HG03378 (cell line): ENCODE measurements at regions not wholly inside any gene's neighbourhood (a gene's known extent, or its start where the extent isn't known, plus 50 kb on each side); places are given as distances from the start of the nearest gene placed in this dataset.
"Not testable (repeated sequence)": the region's sequence is repeated elsewhere in the genome, so short reads cannot be mapped to it uniquely, and the experiment has no call there.

Source experiments
- ATAC-seq: cut with Tn5 transposase; IDR thresholded peaks from one replicate; pipeline ENCODE4 v1.9.1; 2021; ENCODE audit warnings: mild to moderate bottlenecking, moderate library complexity; ENCODE audit not compliant: unreplicated experiment

GRCh38 chr12:59407799-59408198, 188.0 kb upstream of the SLC16A7 start:
- ATAC-seq = no peak

GRCh38 chr12:59405992-59406391, 189.8 kb upstream of the SLC16A7 start:
- ATAC-seq = no peak

GRCh38 chr12:59404109-59404650, 191.6 kb upstream of the SLC16A7 start:
- no peak for ATAC-seq

- peak; percentile 69 for ATAC-seq
Observed at GRCh38 chr12:59403259-59403932, 192.4 kb upstream of the SLC16A7 start.

- ATAC-seq = no peak
Observed at GRCh38 chr12:59401862-59402261, 194.0 kb upstream of the SLC16A7 start.

GRCh38 chr12:59398164-59398563, 197.7 kb upstream of the SLC16A7 start:
- ATAC-seq = no peak

- no peak for ATAC-seq
Observed at GRCh38 chr12:59396919-59397318, 198.9 kb upstream of the SLC16A7 start.

- no peak for ATAC-seq
Observed at GRCh38 chr12:59396519-59396918, 199.3 kb upstream of the SLC16A7 start.

- not testable (repeated sequence) for ATAC-seq
Observed at GRCh38 chr12:59395310-59395709, 200.5 kb upstream of the SLC16A7 start.

- ATAC-seq = no peak
Observed at GRCh38 chr12:59393506-59393905, 202.3 kb upstream of the SLC16A7 start.

- no peak for ATAC-seq
Observed at GRCh38 chr12:59389968-59390576, 205.8 kb upstream of the SLC16A7 start.

GRCh38 chr12:59388694-59389093, 207.1 kb upstream of the SLC16A7 start:
- no peak for ATAC-seq

- ATAC-seq = no peak
Observed at GRCh38 chr12:59388176-59388575, 207.7 kb upstream of the SLC16A7 start.

- no peak for ATAC-seq
Observed at GRCh38 chr12:59386236-59386635, 209.6 kb upstream of the SLC16A7 start.

GRCh38 chr12:59383079-59383822, 212.6 kb upstream of the SLC16A7 start:
- ATAC-seq = no peak

GRCh38 chr12:59382282-59383078, 213.3 kb upstream of the SLC16A7 start:
- no peak for ATAC-seq

GRCh38 chr12:59381106-59381505, 214.7 kb upstream of the SLC16A7 start:
- no peak for ATAC-seq

GRCh38 chr12:59375633-59376032, 220.2 kb upstream of the SLC16A7 start:
- ATAC-seq = no peak

- no peak for ATAC-seq
Observed at GRCh38 chr12:59374783-59375182, 221.0 kb upstream of the SLC16A7 start.

- no peak for ATAC-seq
Observed at GRCh38 chr12:59372956-59373355, 222.9 kb upstream of the SLC16A7 start.

GRCh38 chr12:59370933-59371332, 224.9 kb upstream of the SLC16A7 start:
- ATAC-seq = no peak
